C4-2B (cell line): ENCODE measurements at regions not wholly inside any gene's neighbourhood (a gene's known extent, or its start where the extent isn't known, plus 50 kb on each side); places are given as distances from the start of the nearest gene placed in this dataset.

Experiments
- H3K27ac ChIP-seq: fragments of 450-650 bp; 2 replicates; pipeline ENCODE4 v1.5.1; 2017
- ZFX ChIP-seq: fragments of 450-650 bp; IDR thresholded peaks from 2 replicates; pipeline ENCODE4 v1.6.1; 2017
- TF ChIP-seq, protein P1 (sequence below): fragments of 450-650 bp; conservative IDR thresholded peaks from 2 replicates; pipeline ENCODE4 v1.5.1; 2017; ENCODE audit warnings: mild to moderate bottlenecking

DNA sequence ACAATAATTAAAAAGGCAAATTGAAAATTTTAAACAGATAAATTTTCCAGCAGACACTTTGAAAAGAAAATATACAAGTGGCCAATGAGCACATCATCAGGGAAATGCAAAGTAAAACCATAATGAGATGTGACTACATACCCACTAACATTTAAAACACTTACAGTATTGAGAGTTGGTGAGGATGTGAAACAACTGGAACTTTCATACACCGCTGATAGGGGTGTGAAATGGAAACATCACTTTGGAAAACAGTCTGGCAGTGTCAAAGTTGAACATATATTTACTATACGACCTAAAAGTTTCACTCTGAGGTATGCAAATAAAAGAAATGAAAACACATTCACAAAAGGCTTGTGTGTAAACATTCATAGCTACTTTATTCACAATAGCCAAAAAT is 94.0 kb upstream of the GNAO1 start:
- TF ChIP-seq ZFX: no peak
- TF ChIP-seq, protein P1, sequence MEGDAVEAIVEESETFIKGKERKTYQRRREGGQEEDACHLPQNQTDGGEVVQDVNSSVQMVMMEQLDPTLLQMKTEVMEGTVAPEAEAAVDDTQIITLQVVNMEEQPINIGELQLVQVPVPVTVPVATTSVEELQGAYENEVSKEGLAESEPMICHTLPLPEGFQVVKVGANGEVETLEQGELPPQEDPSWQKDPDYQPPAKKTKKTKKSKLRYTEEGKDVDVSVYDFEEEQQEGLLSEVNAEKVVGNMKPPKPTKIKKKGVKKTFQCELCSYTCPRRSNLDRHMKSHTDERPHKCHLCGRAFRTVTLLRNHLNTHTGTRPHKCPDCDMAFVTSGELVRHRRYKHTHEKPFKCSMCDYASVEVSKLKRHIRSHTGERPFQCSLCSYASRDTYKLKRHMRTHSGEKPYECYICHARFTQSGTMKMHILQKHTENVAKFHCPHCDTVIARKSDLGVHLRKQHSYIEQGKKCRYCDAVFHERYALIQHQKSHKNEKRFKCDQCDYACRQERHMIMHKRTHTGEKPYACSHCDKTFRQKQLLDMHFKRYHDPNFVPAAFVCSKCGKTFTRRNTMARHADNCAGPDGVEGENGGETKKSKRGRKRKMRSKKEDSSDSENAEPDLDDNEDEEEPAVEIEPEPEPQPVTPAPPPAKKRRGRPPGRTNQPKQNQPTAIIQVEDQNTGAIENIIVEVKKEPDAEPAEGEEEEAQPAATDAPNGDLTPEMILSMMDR: no peak
- no peak overlapping the region for H3K27ac ChIP-seq

DNA sequence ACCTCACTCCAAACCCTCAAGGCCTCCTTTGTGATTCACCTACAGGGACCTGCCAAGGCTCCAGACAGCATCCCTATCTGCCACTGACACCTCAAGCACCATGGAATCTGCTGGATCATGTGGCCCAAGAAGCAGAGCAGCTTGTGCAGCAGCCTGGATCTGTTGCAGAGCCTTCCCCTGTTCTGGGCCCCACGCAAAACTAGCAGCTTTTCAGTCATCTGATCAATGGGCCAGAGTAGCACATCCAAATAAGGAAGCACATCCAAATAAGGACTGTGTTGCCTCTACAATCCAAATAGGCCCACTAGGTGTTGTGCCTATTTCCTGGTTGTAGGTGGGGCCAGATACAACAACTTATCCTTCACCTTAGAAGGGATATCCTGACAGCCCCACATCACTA is 97.1 kb upstream of the GNAO1 start:
- H3K27ac ChIP-seq: no peak overlapping the region
- no peak for TF ChIP-seq ZFX
- TF ChIP-seq, protein P1: no peak

DNA sequence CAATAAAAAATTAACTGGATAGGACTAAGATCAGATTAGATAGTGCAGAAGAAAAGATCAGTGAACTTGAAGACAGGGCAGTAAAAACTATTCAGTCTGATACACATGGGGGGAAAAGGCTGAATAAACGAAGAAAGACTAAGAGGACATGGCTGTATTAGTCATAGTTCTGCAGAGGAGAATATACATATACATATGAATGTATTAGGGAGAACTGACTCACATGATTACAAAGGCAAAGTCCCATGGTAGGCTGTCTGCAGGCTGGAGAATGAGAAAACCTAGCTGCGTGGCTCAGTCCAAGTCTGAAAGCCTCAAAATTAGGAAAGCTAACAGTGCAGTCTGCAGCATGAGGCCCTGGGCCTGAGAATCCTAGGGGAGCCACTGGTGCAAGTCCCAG is 98.2 kb upstream of the GNAO1 start:
- no peak overlapping the region for H3K27ac ChIP-seq
- TF ChIP-seq, protein P1: no peak
- TF ChIP-seq ZFX: no peak

DNA sequence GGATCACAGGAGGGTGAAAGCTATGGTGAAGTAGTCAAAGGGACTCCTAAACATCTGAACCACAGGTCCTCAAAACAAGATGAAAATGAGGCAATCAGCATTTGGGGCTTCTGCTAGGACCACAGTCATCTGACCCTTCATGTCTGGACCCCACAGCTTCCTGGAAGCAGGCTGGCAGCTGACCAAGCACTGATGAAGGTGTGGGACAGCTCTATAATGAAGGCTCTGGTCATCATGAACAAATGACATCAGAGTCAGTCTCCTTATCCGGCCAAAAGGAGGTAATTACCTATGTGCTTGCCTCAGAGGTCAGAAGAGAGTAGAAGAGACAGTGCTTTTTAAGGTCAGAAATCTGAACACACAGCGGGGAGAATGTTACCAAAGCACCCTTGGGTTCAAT is 101.2 kb upstream of the GNAO1 start:
- TF ChIP-seq ZFX: no peak
- TF ChIP-seq, protein P1: no peak
- no peak overlapping the region for H3K27ac ChIP-seq

DNA sequence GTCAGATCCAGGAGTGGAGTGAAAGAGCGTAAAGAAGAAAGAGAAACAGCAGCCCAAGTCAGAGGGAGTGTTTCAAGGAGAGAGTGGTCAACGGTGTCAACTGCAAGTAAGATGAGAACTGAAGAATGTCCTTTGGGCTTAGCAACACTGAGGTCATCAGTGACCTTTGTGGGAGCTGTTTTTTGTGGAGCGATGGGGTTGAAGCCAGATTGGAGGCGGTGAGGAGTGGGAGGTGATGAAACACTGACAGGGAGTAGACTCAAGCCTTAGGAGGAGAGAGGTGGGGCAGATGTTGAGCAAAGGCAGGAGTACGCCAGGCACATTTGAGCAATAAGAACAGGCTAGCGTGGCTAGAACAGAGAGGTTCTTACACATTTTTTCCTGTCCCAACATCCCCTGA is 103.7 kb upstream of the GNAO1 start:
- TF ChIP-seq, protein P1: no peak
- no peak for TF ChIP-seq ZFX
- no peak overlapping the region for H3K27ac ChIP-seq

DNA sequence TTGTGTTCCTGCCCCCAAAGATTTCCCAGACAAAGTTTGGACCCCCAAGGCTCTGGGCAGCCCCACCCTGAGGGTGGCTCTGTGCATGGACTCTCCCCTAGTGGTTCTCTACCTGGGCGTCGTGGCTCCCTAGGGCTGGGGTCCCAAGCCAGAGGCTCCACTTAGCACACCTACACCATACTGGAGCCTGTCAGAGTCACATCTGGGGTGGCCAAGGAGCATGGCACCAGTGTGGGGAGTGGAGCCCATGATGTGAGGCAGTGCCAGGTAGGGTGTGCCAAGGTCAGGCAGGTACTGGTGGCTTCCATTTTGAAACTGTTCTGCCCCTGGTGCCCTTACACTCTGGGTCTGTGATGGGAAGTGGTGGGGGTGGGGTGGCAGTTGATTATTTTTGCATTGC is 109.9 kb upstream of the GNAO1 start:
- no peak for TF ChIP-seq ZFX
- TF ChIP-seq, protein P1: no peak
- no peak overlapping the region for H3K27ac ChIP-seq

DNA sequence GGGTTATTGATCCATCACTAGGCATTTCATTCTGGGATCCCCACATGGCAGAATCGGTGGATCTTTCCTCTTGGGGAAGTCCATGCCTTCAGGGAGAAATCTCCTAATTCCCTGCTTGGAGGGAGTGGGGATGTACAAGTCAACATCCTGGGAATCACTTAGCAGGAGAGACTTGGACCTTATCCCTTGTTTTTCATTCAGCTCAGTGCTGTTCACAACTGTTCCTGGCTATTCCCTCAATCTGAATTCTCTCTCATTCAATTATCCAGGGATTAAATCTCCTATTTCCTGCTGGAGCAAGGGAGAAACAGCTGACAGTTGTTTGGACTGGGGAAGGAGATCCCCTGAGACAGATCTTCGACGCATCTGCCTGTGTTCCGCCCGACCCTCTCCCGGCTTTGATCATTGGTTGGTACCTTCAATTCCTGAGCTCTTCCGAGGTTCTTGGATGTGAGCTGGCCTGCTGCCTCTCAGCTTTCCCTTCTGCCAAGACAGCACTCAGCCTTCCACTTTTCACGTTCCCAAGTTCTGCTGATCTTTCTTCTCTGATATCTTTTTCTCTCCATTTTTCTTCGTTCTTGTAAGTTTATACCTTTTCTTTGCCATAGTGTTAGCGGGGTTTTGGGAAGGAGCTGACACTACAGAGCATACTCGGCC is 115.4 kb upstream of the GNAO1 start:
- TF ChIP-seq ZFX: no peak
- TF ChIP-seq, protein P1: no peak
- no peak overlapping the region for H3K27ac ChIP-seq
